HEK293T (cell line): ENCODE measurements at regions not wholly inside any gene's neighbourhood (a gene's known extent, or its start where the extent isn't known, plus 50 kb on each side); places are given as distances from the start of the nearest gene placed in this dataset.

ENCODE experiments used
- FOXK2 ChIP-seq: fragments of 450-650 bp; IDR thresholded peaks from 2 replicates; pipeline ENCODE4 v1.6.1; 2016; ENCODE audit warnings: mild to moderate bottlenecking
- SP1 ChIP-seq: fragments of 450-650 bp; IDR thresholded peaks from 2 replicates; pipeline ENCODE4 v1.6.1; 2017
- TF ChIP-seq, protein P1 (sequence below): fragments of 450-650 bp; IDR thresholded peaks from 2 replicates; pipeline ENCODE4 v1.6.1; 2016

DNA sequence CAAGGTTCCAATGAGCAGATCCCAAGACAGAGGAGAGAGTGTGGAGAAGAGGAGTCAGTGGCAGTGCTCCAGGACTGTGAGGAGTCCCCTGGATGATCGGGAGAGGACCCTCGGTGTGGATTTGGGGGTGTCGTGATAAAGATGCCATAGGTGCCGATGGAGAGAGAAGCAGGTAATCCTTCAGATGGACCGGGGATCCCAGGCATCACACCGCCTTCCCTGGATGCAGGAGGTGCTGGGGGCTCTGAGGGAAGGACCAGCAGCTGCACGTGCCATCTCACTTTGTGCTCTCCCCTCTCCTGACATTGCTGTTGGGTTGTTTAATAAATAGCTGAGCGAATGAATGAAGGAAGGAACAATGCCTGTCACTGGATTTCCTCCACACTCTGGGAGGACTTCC, 744.1 kb downstream of the BRD1 start:
- TF ChIP-seq FOXK2 (no peak), SP1 (no peak)
- TF ChIP-seq, protein P1, sequence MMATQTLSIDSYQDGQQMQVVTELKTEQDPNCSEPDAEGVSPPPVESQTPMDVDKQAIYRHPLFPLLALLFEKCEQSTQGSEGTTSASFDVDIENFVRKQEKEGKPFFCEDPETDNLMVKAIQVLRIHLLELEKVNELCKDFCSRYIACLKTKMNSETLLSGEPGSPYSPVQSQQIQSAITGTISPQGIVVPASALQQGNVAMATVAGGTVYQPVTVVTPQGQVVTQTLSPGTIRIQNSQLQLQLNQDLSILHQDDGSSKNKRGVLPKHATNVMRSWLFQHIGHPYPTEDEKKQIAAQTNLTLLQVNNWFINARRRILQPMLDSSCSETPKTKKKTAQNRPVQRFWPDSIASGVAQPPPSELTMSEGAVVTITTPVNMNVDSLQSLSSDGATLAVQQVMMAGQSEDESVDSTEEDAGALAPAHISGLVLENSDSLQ = no peak
